ENCODE measurements at regions not wholly inside any gene's neighbourhood (a gene's known extent, or its start where the extent isn't known, plus 50 kb on each side); places are given as distances from the start of the nearest gene placed in this dataset.

DNA sequence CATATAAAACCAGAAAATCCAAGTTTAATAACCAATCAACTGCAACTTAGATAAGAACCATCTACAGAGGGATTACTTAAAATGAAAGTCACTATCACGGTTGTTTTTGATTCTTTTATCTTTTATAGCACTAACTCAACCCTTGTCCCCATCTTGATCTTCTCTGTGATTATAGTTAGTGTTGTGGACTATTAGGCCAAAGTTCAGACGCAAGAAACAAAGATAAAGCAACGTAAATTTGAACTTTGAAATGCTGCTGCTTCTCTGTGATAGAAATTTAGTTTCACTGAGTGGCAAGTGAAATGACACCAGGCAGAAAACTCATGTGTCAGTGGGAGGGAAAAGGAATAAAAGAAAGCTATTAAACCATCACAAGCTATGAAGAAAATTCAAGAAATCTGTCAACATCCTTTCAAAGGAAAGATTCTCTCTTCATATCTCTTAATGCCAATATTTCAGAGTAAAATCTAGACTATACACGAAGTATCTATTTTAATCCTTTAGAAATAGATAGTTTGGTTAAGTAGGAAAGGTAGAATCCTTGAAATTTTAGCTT, 71.8 kb upstream of the MALRD1 start:
- Mint-ChIP-seq H3K27me3 (ENCODE audit: unreplicated experiment) (no peaks in the 10 kb centered on the region), H3K9me3 (ENCODE audit: low read depth, unreplicated experiment) (peaks cover 6% of the 10 kb centered on the region), H3K4me1 (ENCODE audit: low read depth, unreplicated experiment) (no peaks in the 10 kb centered on the region), H3K36me3 (ENCODE audit: insufficient read depth, unreplicated experiment) (no peaks in the 10 kb centered on the region), H3K27ac (ENCODE audit: unreplicated experiment) (no peak overlapping the region), H3K4me3 (ENCODE audit: low read depth, unreplicated experiment) (no peak overlapping the region)
- DNase-seq = no peak
- CTCF ChIA-PET = no interaction called here
- intact Hi-C loops (cut with micrococcal nuclease; ENCODE audit: unreplicated experiment) = no loop called here
- BruUV-seq (replicated peaks) = no TSS peak
- no peak for TF ChIP-seq CTCF (IDR thresholded peaks at IDR 0.05; ENCODE audit: unreplicated experiment)

GRCh38 chr10:18980089-18980629, 68.4 kb upstream of the MALRD1 start:
- Mint-ChIP-seq H3K9me3 (ENCODE audit: low read depth, unreplicated experiment) (peaks cover 2% of the 10 kb centered on the region), H3K27ac (ENCODE audit: unreplicated experiment) (no peak overlapping the region), H3K27me3 (ENCODE audit: unreplicated experiment) (no peaks in the 10 kb centered on the region), H3K36me3 (ENCODE audit: insufficient read depth, unreplicated experiment) (no peaks in the 10 kb centered on the region), H3K4me3 (ENCODE audit: low read depth, unreplicated experiment) (no peak overlapping the region), H3K4me1 (ENCODE audit: low read depth, unreplicated experiment) (no peaks in the 10 kb centered on the region)
- no peak for TF ChIP-seq CTCF (IDR thresholded peaks at IDR 0.05; ENCODE audit: unreplicated experiment)
- CTCF ChIA-PET = no interaction called here
- intact Hi-C loops (cut with micrococcal nuclease; ENCODE audit: unreplicated experiment) = no loop called here
- DNase-seq = no peak
- no TSS peak for BruUV-seq (replicated peaks)

- H3K9me3 Mint-ChIP-seq (ENCODE audit: low read depth, unreplicated experiment) = peaks cover 4% of the 10 kb centered on the region
- intact Hi-C loops (cut with micrococcal nuclease; ENCODE audit: unreplicated experiment) = no loop called here
- CTCF ChIA-PET = no interaction called here
- no peaks in the 10 kb centered on the region for H3K27me3 Mint-ChIP-seq (ENCODE audit: unreplicated experiment)
- H3K4me1 Mint-ChIP-seq (ENCODE audit: low read depth, unreplicated experiment) = no peaks in the 10 kb centered on the region
- no peak for DNase-seq
- no peaks in the 10 kb centered on the region for H3K36me3 Mint-ChIP-seq (ENCODE audit: insufficient read depth, unreplicated experiment)
- no peak overlapping the region for H3K4me3 Mint-ChIP-seq (ENCODE audit: low read depth, unreplicated experiment)
- H3K27ac Mint-ChIP-seq (ENCODE audit: unreplicated experiment) = no peak overlapping the region
- no peak for TF ChIP-seq CTCF (IDR thresholded peaks at IDR 0.05; ENCODE audit: unreplicated experiment)
- no TSS peak for BruUV-seq (replicated peaks)
These were observed 64.1 kb upstream of the MALRD1 start for GRCh38 chr10:18984531-18984930.

GRCh38 chr10:18988338-18988737, 60.3 kb upstream of the MALRD1 start:
- intact Hi-C loops (cut with micrococcal nuclease; ENCODE audit: unreplicated experiment) = no loop called here
- Mint-ChIP-seq H3K36me3 (ENCODE audit: insufficient read depth, unreplicated experiment) (no peaks in the 10 kb centered on the region), H3K4me3 (ENCODE audit: low read depth, unreplicated experiment) (no peak overlapping the region), H3K27ac (ENCODE audit: unreplicated experiment) (no peak overlapping the region), H3K4me1 (ENCODE audit: low read depth, unreplicated experiment) (no peaks in the 10 kb centered on the region), H3K27me3 (ENCODE audit: unreplicated experiment) (no peaks in the 10 kb centered on the region), H3K9me3 (ENCODE audit: low read depth, unreplicated experiment) (peaks cover 10% of the 10 kb centered on the region)
- CTCF ChIA-PET = no interaction called here
- no TSS peak for BruUV-seq (replicated peaks)
- DNase-seq = no peak
- no peak for TF ChIP-seq CTCF (IDR thresholded peaks at IDR 0.05; ENCODE audit: unreplicated experiment)
